Kasumi-1 (cell line): ENCODE measurements at regions not wholly inside any gene's neighbourhood (a gene's known extent, or its start where the extent isn't known, plus 50 kb on each side); places are given as distances from the start of the nearest gene placed in this dataset.

Experiments
- DNase-seq, 2 experiments: peaks; one replicate each; lab custom pipeline; 2025; lab: John Stamatoyannopoulos, UW

GRCh38 chr17:54007855-54008254 lies 185.1 kb downstream of the KIF2B start:
- DNase-seq = no peak

GRCh38 chr17:54009502-54009901 lies 186.8 kb downstream of the KIF2B start:
- DNase-seq = no peak

- DNase-seq = no peak
Observed at GRCh38 chr17:54013072-54013471, 190.3 kb downstream of the KIF2B start.

GRCh38 chr17:54015734-54016133 lies 193.0 kb downstream of the KIF2B start:
- no peak for DNase-seq

- no peak for DNase-seq
Observed at GRCh38 chr17:54021418-54021817, 198.7 kb downstream of the KIF2B start.

- DNase-seq = peak; percentile 38
Observed at GRCh38 chr17:54028986-54029580, 206.4 kb downstream of the KIF2B start.

- no peak for DNase-seq
Observed at GRCh38 chr17:54029986-54030385, 207.3 kb downstream of the KIF2B start.

GRCh38 chr17:54046570-54046969 lies 223.8 kb downstream of the KIF2B start:
- no peak for DNase-seq

- DNase-seq = no peak
Observed at GRCh38 chr17:54063639-54064038, 240.9 kb downstream of the KIF2B start.

- DNase-seq = no peak
Observed at GRCh38 chr17:54085020-54085419, 262.3 kb downstream of the KIF2B start.

GRCh38 chr17:54085934-54086333 lies 263.2 kb downstream of the KIF2B start:
- DNase-seq = no peak

GRCh38 chr17:54096216-54096615 lies 273.5 kb downstream of the KIF2B start:
- no peak for DNase-seq

- DNase-seq = no peak
Observed at GRCh38 chr17:54099221-54099620, 276.5 kb downstream of the KIF2B start.

GRCh38 chr17:54102246-54102645 lies 279.5 kb downstream of the KIF2B start:
- DNase-seq = no peak

- DNase-seq = no peak
Observed at GRCh38 chr17:54111576-54111975, 288.8 kb downstream of the KIF2B start.

- no peak for DNase-seq
Observed at GRCh38 chr17:54117452-54117851, 294.7 kb downstream of the KIF2B start.

- no peak for DNase-seq
Observed at GRCh38 chr17:54124456-54124855, 301.7 kb downstream of the KIF2B start.

GRCh38 chr17:54153423-54153822 lies 330.7 kb downstream of the KIF2B start:
- no peak for DNase-seq

GRCh38 chr17:54157542-54157941 lies 334.8 kb downstream of the KIF2B start:
- DNase-seq = no peak

GRCh38 chr17:54172096-54172984 lies 349.6 kb downstream of the KIF2B start:
- peak; percentile 31 to 71 for DNase-seq

GRCh38 chr17:54172985-54173316 lies 350.2 kb downstream of the KIF2B start:
- DNase-seq = no peak

GRCh38 chr17:54177606-54178308 lies 355.0 kb downstream of the KIF2B start:
- no peak for DNase-seq

GRCh38 chr17:54180950-54181349 lies 358.2 kb downstream of the KIF2B start:
- no peak for DNase-seq
